HG02973 (cell line): ENCODE measurements at regions not wholly inside any gene's neighbourhood (a gene's known extent, or its start where the extent isn't known, plus 50 kb on each side); places are given as distances from the start of the nearest gene placed in this dataset.
"Not testable (repeated sequence)": the region's sequence is repeated elsewhere in the genome, so short reads cannot be mapped to it uniquely, and the experiment has no call there.

Experiments
- ATAC-seq: cut with Tn5 transposase; IDR thresholded peaks from one replicate; pipeline ENCODE4 v1.9.1; 2021; ENCODE audit warnings: moderate library complexity; ENCODE audit not compliant: unreplicated experiment

- ATAC-seq = no peak
Observed at GRCh38 chr1:5198328-5198727, 543.9 kb downstream of the AJAP1 start.

GRCh38 chr1:5191470-5191869 is 537.1 kb downstream of the AJAP1 start:
- no peak for ATAC-seq

GRCh38 chr1:5189384-5189783 is 535.0 kb downstream of the AJAP1 start:
- no peak for ATAC-seq

GRCh38 chr1:5165762-5166161 is 511.4 kb downstream of the AJAP1 start:
- no peak for ATAC-seq

GRCh38 chr1:5164158-5164557 is 509.7 kb downstream of the AJAP1 start:
- ATAC-seq = no peak

GRCh38 chr1:5161372-5161771 is 507.0 kb downstream of the AJAP1 start:
- no peak for ATAC-seq

GRCh38 chr1:5157175-5157574 is 502.8 kb downstream of the AJAP1 start:
- ATAC-seq = no peak

GRCh38 chr1:5156416-5157120 is 502.2 kb downstream of the AJAP1 start:
- no peak for ATAC-seq

GRCh38 chr1:5151511-5151910 is 497.1 kb downstream of the AJAP1 start:
- ATAC-seq = no peak

GRCh38 chr1:5150191-5150590 is 495.8 kb downstream of the AJAP1 start:
- no peak for ATAC-seq

- no peak for ATAC-seq
Observed at GRCh38 chr1:5147806-5148205, 493.4 kb downstream of the AJAP1 start.

- no peak for ATAC-seq
Observed at GRCh38 chr1:5142389-5142788, 488.0 kb downstream of the AJAP1 start.

GRCh38 chr1:5141750-5142149 is 487.3 kb downstream of the AJAP1 start:
- no peak for ATAC-seq

- no peak for ATAC-seq
Observed at GRCh38 chr1:5140962-5141361, 486.6 kb downstream of the AJAP1 start.

- ATAC-seq = no peak
Observed at GRCh38 chr1:5140136-5140535, 485.7 kb downstream of the AJAP1 start.

GRCh38 chr1:5129746-5130355 is 475.4 kb downstream of the AJAP1 start:
- no peak for ATAC-seq

- ATAC-seq = no peak
Observed at GRCh38 chr1:5125208-5125607, 470.8 kb downstream of the AJAP1 start.

GRCh38 chr1:5120559-5120958 is 466.1 kb downstream of the AJAP1 start:
- no peak for ATAC-seq

GRCh38 chr1:5119366-5120234 is 465.2 kb downstream of the AJAP1 start:
- ATAC-seq = no peak

- ATAC-seq = not testable (repeated sequence)
Observed at GRCh38 chr1:5118771-5119170, 464.4 kb downstream of the AJAP1 start.

- ATAC-seq = not testable (repeated sequence)
Observed at GRCh38 chr1:5118292-5118691, 463.9 kb downstream of the AJAP1 start.

GRCh38 chr1:5111581-5111980 is 457.2 kb downstream of the AJAP1 start:
- no peak for ATAC-seq
